ENCODE measurements at regions not wholly inside any gene's neighbourhood (a gene's known extent, or its start where the extent isn't known, plus 50 kb on each side); places are given as distances from the start of the nearest gene placed in this dataset.

DNA sequence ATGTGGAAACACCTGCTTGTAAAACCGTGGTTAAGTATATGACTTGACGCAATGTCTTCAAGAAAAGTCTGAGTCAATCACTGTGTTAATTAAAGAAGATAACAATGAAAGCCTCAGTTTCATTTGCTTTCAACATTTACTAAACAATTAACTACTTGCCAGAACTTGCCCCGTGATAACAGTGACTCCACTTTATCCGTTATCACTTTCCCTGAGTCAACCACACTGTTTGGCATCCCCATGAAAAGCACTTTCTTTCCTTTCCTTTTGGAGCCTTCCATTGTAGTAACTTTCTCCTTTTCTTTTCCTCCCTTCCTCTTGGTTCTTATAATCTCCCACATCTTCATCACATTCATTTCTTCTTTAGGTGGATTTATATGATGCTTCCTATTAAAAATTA, 435.1 kb upstream of the GOT2 start:
- TF ChIP-seq, protein P1, sequence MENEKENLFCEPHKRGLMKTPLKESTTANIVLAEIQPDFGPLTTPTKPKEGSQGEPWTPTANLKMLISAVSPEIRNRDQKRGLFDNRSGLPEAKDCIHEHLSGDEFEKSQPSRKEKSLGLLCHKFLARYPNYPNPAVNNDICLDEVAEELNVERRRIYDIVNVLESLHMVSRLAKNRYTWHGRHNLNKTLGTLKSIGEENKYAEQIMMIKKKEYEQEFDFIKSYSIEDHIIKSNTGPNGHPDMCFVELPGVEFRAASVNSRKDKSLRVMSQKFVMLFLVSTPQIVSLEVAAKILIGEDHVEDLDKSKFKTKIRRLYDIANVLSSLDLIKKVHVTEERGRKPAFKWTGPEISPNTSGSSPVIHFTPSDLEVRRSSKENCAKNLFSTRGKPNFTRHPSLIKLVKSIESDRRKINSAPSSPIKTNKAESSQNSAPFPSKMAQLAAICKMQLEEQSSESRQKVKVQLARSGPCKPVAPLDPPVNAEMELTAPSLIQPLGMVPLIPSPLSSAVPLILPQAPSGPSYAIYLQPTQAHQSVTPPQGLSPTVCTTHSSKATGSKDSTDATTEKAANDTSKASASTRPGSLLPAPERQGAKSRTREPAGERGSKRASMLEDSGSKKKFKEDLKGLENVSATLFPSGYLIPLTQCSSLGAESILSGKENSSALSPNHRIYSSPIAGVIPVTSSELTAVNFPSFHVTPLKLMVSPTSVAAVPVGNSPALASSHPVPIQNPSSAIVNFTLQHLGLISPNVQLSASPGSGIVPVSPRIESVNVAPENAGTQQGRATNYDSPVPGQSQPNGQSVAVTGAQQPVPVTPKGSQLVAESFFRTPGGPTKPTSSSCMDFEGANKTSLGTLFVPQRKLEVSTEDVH (IDR thresholded peaks at IDR 0.05; ENCODE audit: low read depth, partially characterized antibody): no peak
- TF ChIP-seq SMARCC2 (IDR thresholded peaks at IDR 0.05; ENCODE audit: low read depth) (no peak), POLR2A (conservative IDR thresholded peaks at IDR 0.05) (no peak), CBX1 (IDR thresholded peaks at IDR 0.05; ENCODE audit: low read depth) (no peak)
- TF ChIP-seq, protein P2, sequence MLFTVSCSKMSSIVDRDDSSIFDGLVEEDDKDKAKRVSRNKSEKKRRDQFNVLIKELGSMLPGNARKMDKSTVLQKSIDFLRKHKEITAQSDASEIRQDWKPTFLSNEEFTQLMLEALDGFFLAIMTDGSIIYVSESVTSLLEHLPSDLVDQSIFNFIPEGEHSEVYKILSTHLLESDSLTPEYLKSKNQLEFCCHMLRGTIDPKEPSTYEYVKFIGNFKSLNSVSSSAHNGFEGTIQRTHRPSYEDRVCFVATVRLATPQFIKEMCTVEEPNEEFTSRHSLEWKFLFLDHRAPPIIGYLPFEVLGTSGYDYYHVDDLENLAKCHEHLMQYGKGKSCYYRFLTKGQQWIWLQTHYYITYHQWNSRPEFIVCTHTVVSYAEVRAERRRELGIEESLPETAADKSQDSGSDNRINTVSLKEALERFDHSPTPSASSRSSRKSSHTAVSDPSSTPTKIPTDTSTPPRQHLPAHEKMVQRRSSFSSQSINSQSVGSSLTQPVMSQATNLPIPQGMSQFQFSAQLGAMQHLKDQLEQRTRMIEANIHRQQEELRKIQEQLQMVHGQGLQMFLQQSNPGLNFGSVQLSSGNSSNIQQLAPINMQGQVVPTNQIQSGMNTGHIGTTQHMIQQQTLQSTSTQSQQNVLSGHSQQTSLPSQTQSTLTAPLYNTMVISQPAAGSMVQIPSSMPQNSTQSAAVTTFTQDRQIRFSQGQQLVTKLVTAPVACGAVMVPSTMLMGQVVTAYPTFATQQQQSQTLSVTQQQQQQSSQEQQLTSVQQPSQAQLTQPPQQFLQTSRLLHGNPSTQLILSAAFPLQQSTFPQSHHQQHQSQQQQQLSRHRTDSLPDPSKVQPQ (CRISPR knock-in tag; IDR thresholded peaks at IDR 0.05; ENCODE audit: borderline replicate concordance): no peak
- TF ChIP-seq, protein P3, sequence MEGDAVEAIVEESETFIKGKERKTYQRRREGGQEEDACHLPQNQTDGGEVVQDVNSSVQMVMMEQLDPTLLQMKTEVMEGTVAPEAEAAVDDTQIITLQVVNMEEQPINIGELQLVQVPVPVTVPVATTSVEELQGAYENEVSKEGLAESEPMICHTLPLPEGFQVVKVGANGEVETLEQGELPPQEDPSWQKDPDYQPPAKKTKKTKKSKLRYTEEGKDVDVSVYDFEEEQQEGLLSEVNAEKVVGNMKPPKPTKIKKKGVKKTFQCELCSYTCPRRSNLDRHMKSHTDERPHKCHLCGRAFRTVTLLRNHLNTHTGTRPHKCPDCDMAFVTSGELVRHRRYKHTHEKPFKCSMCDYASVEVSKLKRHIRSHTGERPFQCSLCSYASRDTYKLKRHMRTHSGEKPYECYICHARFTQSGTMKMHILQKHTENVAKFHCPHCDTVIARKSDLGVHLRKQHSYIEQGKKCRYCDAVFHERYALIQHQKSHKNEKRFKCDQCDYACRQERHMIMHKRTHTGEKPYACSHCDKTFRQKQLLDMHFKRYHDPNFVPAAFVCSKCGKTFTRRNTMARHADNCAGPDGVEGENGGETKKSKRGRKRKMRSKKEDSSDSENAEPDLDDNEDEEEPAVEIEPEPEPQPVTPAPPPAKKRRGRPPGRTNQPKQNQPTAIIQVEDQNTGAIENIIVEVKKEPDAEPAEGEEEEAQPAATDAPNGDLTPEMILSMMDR (IDR thresholded peaks at IDR 0.05 in 2 of 3, conservative IDR thresholded peaks at IDR 0.05 in 1 of 3; ENCODE audit: insufficient read depth in 2 of 3, low read depth in 1 of 3, low read length in 3 of 3): no peak
